HG03139 (cell line): ENCODE measurements at regions not wholly inside any gene's neighbourhood (a gene's known extent, or its start where the extent isn't known, plus 50 kb on each side); places are given as distances from the start of the nearest gene placed in this dataset.

Experiments used
- ATAC-seq: cut with Tn5 transposase; IDR thresholded peaks from one replicate; pipeline ENCODE4 v1.9.1; 2021; ENCODE audit not compliant: unreplicated experiment

DNA sequence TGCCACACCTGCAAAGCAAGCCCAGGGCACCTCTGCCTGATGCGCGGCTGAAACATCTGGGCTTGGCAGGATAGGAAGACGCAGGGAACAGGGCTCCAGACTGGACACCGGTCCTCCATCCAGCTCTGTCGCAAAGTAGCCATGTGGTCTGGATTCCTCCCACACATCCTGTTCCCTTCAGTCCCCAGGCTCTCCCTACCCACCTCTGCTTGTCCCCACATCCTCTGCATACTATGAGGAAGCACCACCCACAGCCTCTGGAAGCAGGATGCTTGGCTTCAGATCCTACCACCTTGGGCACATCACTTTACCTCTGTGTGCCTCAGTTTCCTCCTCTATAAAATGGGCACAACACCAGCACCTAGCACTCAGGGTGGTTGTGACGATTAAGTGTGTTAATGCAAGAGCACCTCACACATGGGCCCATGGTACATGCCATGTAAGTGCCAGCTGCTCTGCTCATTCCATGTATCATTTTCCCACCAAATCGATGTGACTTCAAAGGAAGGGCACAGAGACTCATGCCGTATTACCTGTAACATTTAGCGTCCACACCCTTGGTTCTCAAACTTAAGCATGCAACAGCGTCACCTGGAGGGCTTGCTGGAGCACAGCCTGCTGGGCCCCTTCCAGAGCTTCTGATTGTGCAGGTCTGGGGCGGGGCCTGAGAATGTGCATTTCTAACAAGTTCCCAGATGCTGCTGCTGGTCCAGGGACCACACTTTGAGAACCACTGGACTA lies 138.6 kb upstream of the SDK2 start:
- ATAC-seq: no peak

GRCh38 chr17:73783382-73783766 lies 139.1 kb upstream of the SDK2 start:
- ATAC-seq: no peak

DNA sequence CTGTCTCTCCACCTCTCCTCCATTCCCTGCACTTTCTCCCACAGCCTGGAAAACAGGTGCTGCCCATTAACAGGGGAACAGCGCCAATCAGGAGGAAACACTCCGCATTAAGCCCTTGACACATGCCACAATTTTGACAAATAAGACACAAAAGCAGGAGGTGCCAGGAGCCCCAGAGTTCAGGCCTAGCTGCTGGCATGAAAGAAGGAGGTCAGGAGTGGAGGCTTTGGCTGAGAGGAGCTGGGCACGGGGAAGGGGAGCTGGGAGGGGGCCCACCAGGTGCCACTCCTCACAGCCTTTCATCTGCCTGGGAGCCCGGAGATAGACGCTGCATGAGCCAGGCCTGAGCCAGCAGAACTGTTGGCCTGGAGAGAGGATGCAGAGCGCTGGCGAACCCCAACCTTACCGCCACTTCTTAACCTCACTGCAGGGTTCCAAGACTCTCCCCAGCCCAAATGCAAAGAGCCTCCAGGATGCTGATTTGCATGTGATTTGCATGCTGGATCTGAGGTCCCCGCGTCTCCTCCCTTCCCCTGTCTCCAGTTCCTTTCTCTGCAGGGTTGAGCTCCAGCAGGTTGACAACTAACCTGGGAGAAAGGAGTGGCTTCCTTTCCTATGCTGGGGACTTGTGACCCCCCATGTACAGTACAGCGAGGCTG lies 139.8 kb upstream of the SDK2 start:
- ATAC-seq: no peak

GRCh38 chr17:73785496-73785895 lies 141.3 kb upstream of the SDK2 start:
- no peak for ATAC-seq

GRCh38 chr17:73785958-73786743 lies 141.9 kb upstream of the SDK2 start:
- ATAC-seq: no peak

GRCh38 chr17:73787076-73788059 lies 143.1 kb upstream of the SDK2 start:
- no peak for ATAC-seq

DNA sequence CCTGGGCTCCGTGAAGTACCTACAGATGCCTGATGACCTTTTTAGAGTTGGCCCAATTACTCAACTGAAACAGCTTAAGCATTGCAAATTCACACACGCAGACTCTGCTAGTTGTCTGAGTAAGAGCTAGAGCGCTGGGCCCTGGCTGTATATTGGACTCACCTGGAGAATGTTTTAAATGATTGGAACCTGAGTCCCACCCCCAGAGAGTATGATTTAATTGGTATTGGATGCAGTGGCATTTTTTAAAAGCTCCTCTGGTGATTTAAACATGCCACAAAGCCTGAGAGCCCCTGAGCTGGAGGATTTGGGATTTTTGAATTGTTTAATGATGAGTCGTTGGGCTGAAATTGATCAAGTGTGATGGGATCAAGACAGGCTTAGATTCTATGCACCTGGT lies 143.9 kb upstream of the SDK2 start:
- no peak for ATAC-seq

GRCh38 chr17:73791121-73791520 lies 146.9 kb upstream of the SDK2 start:
- no peak for ATAC-seq

DNA sequence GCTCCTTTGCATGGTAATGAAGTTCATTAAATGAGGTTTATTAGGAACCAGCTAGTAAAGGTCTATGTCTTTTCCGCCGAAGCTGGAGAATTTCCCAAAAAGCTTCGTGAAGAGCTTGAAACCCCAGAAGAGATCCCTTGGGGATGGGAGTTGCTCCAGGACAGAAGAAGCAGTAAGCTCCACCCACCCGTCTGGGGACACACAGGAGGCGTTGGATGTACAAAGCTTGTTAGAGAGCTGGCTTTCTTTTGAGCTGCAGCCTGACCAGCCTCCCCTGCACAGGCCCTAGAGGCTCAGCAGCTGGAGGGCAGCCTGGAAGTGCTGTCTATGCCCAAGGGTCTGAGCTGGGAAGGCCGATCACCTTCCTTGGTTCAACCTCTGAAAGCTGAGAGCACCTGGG lies 147.4 kb upstream of the SDK2 start:
- no peak for ATAC-seq

DNA sequence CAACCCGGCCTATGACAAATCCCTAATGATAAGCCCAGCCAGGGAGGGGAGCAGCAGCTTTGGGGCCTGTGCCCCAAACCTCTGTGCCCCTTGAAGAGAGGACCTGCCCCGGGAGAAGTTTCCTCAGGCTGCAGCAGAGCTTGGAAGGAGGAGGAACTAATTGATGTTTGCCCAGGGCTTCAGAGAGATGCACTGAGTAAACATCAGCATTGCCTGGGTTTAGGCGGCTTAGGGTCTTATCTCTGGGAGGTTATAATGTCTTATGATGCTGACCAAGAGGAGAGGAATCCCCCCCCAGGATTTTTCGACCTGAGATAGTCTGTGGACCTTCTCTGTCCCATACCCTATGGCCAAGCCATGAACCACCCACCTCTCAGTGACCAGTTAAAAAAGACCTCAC lies 148.7 kb upstream of the SDK2 start:
- no peak for ATAC-seq

DNA sequence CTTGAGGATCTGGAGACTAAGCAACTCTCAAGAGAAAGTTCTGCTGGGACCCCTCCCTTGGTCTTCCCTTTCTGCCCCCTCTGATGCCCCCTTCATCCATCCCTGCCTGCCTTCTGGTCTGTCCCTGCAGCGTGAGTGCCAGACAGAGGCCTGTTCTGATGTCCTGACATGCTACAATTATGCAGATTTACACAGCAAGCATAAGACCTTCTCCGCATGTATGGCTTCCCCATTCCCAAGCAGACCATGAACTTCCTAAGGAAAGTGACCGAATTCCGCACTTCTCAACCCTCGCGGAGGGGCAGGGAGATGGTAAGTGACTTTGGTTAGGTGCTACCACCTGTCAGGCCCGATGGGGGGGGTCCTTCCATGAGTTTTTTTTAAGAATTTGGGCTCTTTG lies 150.1 kb upstream of the SDK2 start:
- no peak for ATAC-seq

DNA sequence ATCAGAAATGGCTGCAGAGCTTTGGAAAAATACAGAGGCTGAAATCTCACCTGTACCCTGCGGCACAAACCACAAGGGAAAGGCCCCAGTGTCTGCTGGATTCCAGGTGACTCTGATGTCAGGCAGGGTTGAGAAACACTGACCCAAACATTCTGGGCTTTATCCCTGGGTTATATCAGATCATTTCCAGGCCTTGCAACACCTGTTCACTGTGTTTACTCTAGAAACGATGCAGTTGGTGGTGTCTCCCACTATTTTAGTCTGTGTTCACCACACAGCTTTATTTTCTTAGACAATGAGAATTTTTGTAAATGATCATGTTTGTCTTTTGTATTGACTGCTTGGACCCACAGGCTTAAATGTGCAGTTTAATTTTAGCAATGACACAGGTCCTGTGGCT lies 151.5 kb upstream of the SDK2 start:
- ATAC-seq: no peak

DNA sequence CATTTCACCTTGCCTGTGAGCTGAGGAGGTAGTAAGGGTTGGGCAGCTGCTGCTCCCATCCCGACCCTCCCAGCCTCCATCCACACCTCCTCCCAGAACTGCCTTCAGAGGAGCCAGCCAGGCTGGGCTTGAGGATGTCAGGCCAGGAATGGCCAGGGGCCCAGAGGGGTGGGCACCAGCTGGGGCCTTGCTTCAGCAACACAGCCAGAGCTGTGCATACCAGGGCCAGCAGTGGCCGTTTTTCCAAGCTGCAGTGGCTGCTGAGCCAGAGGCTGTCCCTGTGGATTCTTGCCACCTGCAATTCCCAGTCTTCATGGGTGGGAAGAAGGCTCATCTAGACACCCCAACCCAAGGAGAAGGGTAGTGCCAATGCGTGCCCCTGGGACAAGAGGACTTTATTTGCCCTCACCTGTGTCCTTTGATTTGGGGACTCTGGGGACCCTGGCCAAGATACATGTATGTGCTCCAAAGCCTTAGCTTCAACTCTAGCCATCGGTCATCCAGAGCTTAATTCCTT lies 153.4 kb upstream of the SDK2 start:
- ATAC-seq: no peak

- ATAC-seq: no peak
Measured at GRCh38 chr17:73798111-73798748, 154.0 kb upstream of the SDK2 start.

DNA sequence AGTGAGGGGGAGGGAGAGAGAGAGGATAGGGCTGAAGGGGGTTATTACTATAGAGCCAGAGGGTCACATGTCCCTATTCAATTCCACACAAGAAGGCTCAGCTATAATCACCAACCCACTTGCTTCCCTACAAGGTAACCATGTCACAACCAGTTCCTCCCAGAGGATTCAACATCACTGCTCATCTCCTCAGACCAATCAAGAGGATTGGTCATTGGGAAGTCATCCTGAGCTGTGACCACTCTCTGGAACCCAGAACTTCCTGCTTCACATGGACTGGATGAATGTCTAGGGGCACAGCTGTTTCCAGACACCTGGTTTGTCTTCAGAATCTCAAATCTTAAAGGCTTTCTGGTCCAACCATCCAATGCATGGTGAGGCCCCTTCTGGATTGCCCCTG lies 154.9 kb upstream of the SDK2 start:
- no peak for ATAC-seq

- ATAC-seq: no peak
Measured at GRCh38 chr17:73799781-73800627, 155.8 kb upstream of the SDK2 start.

- no peak for ATAC-seq
Measured at GRCh38 chr17:73800893-73801292, 156.6 kb upstream of the SDK2 start.

DNA sequence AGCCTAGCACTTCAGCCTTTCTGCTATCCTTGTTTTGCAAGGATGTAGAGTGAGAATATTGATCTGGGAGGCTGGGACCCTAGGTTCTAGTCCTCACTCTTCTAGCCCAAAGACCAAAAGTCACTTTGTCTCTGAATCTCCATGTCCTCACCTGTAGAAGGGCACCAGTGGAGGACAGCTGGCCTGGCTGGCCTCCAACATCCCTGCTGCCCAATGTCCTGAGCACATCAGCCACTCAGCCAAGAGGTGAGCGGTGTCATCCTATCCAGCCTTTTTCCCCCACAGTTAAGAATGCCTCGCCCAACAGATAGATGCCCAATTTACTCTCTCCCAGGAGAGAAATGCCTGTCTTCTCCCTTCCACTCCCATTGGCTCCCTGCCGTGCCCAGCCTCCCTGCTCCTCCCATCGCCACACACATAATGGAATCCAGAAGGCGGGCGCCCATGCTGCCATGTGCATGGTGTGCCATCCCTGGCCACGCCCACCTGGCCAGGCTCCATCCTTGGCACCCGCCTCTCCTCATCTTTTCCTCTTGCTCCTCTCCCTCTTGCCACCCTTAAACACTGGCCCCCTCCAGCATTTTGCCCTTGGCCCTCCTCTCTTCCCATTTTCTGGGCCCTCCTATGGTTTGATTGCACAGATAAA lies 157.3 kb upstream of the SDK2 start:
- no peak for ATAC-seq

- ATAC-seq: no peak
Measured at GRCh38 chr17:73802314-73802713, 158.1 kb upstream of the SDK2 start.
